Right atrium auricular region (tissue), 2 donors: ENCODE measurements at regions not wholly inside any gene's neighbourhood (a gene's known extent, or its start where the extent isn't known, plus 50 kb on each side); places are given as distances from the start of the nearest gene placed in this dataset.

Experiments used
- DNase-seq: peaks from one replicate; pipeline ENCODE4 v3.0.0-alpha.2; 2019; ENCODE audit warnings: low spot score
- H3K27ac ChIP-seq, 2 donors: fragments of 200-600 bp; sonication (generic); 1 replicate in 1 of 2; 2 replicates in 1 of 2; pipeline ENCODE4 v1.5.1; 2016 to 2019
- H3K27me3 ChIP-seq, 2 donors: fragments of 200-600 bp; sonication (generic); one replicate each; pipeline versions ENCODE4 v1.5.1 to v1.6.0; 2017 to 2019
- H3K36me3 ChIP-seq: fragments of 200-600 bp; sonication (generic); one replicate; pipeline ENCODE4 v1.5.1; 2016
- H3K4me1 ChIP-seq, 2 donors: fragments of 200-600 bp; sonication (generic); one replicate each; pipeline versions ENCODE4 v1.5.1 to v1.6.0; 2017 to 2019
- H3K4me3 ChIP-seq, 2 donors: fragments of 200-600 bp; sonication (generic); 1 replicate in 1 of 2; 2 replicates in 1 of 2; pipeline ENCODE4 v1.5.1; 2017 to 2019; ENCODE audit warnings: mild to moderate bottlenecking in 1 of 2, moderate library complexity in 1 of 2
- H3K9me3 ChIP-seq, 2 donors: fragments of 200-600 bp; sonication (generic); one replicate each; pipeline ENCODE4 v1.5.1; 2019
- TF ChIP-seq, protein P1 (sequence below), 2 donors: fragments of 200-600 bp; sonication (generic); IDR thresholded peaks; one replicate each; pipeline ENCODE4 v1.5.1; 2019; ENCODE audit warnings: antibody characterized with exemption in 2 of 2

DNA sequence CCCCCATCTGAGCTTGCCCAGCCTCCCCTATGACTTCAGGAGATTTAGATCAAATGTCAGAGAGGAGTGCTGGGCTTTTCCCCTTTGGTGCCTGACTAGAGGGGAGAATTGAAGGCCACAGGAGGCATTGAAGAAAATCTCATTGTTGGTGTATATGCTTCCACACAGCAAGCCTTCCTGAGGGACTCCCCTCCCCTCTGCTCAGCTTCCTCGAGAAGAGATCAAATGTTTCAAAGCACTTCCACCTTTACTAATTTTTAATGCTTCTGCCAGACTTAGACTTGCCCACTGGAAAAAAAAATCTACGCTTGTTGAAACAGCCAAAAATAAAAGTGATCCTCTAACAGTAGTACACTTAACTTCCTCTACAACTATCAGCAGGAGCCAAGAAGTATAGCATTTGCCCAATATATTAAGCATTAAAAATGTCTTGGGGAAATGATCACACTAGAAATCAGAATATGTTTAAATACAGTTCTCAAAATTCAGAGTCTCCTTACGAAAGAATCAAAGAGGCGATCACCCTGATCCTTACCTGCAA lies 79.3 kb downstream of the FZD1 start:
- no peak overlapping the region for H3K4me3 ChIP-seq
- H3K9me3 ChIP-seq: no peaks in the 10 kb centered on the region
- TF ChIP-seq, protein P1, sequence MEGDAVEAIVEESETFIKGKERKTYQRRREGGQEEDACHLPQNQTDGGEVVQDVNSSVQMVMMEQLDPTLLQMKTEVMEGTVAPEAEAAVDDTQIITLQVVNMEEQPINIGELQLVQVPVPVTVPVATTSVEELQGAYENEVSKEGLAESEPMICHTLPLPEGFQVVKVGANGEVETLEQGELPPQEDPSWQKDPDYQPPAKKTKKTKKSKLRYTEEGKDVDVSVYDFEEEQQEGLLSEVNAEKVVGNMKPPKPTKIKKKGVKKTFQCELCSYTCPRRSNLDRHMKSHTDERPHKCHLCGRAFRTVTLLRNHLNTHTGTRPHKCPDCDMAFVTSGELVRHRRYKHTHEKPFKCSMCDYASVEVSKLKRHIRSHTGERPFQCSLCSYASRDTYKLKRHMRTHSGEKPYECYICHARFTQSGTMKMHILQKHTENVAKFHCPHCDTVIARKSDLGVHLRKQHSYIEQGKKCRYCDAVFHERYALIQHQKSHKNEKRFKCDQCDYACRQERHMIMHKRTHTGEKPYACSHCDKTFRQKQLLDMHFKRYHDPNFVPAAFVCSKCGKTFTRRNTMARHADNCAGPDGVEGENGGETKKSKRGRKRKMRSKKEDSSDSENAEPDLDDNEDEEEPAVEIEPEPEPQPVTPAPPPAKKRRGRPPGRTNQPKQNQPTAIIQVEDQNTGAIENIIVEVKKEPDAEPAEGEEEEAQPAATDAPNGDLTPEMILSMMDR (IDR thresholded peaks at IDR 0.05): no peak
- no peaks in the 10 kb centered on the region for H3K27me3 ChIP-seq
- H3K27ac ChIP-seq: no peak overlapping the region
- H3K36me3 ChIP-seq: no peaks in the 10 kb centered on the region
- no peak for DNase-seq
- H3K4me1 ChIP-seq: peaks cover 0 to 27% of the 10 kb centered on the region in 2 donors

DNA sequence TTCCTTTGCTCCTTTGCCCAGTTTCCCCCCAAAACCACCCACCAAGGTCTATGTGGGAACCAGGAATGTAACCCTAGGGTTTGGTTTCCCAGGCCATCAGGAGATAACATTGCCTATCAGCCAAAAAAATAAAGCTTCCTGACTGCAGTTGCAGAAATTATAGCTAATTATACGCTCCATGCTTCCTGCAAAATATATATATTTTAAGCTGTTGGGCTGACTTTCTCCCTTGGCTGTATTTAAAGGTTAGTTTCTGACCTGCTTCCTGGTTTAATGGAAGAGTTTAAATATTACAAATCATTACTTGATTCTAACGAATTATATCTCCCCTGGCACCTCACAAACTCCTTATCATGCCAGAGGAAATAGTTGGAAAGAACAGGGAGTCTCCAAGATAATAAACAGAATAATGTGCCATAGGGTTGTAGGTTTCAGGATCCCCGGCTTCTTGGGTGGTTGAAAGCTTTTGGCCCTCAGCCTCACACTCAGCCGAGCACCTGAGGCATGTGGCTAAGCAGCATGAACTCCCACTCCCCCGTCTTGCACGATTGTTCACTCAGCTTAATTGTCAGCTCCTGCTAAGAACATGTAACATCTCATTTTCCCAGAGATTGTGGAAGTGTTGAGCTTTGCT lies 79.9 kb downstream of the FZD1 start:
- Histone ChIP-seq H3K27ac (no peak overlapping the region), H3K27me3 (no peaks in the 10 kb centered on the region), H3K4me3 (no peak overlapping the region), H3K36me3 (no peaks in the 10 kb centered on the region), H3K9me3 (no peaks in the 10 kb centered on the region), H3K4me1 (peaks cover 0 to 27% of the 10 kb centered on the region in 2 donors)
- TF ChIP-seq, protein P1 (IDR thresholded peaks at IDR 0.05): no peak
- DNase-seq: no peak

DNA sequence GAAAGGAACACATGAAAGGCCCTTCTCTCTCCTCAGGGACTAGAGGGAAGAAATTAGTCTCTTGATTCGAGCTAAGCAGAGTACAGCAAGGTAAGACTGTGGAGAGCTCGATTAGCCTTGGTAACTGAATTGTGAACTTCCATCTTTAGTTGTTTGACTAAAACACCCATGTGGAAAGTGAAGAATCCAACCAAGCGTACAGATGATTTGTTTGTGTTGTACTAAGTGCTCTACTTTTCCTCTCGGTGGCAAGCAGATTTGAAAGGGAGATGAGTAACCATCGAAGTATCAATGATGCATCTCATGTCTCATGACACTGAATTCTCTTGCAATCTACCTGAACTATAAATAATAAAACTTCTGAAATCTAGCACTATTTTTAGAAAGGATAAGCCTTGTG lies 80.7 kb downstream of the FZD1 start:
- H3K9me3 ChIP-seq: no peaks in the 10 kb centered on the region
- TF ChIP-seq, protein P1 (IDR thresholded peaks at IDR 0.05): no peak
- H3K36me3 ChIP-seq: no peaks in the 10 kb centered on the region
- no peaks in the 10 kb centered on the region for H3K27me3 ChIP-seq
- H3K4me1 ChIP-seq: peaks cover 0 to 27% of the 10 kb centered on the region in 2 donors
- DNase-seq: no peak
- H3K27ac ChIP-seq: no peak overlapping the region
- no peak overlapping the region for H3K4me3 ChIP-seq

DNA sequence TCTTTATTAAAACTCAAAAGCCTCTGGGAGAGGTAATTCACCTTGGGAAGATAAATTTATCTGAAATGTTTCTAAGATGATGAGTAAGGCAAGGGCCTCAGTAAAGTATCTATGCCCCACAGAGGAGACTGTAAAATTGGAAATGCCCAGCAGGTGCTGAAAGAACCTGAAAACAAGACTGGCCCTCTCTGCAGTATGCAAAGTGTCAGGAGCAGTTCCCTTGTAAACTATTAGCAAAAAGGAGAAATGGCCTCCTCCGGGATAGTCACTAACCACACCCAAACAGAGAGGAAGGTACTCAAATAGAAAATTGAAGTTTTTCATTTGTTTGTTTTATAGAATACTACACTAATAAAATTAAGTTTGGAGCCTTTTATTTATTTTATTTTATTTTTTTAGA lies 81.2 kb downstream of the FZD1 start:
- no peak overlapping the region for H3K27ac ChIP-seq
- H3K4me1 ChIP-seq: peaks cover 0 to 27% of the 10 kb centered on the region in 2 donors
- no peaks in the 10 kb centered on the region for H3K9me3 ChIP-seq
- H3K27me3 ChIP-seq: no peaks in the 10 kb centered on the region
- DNase-seq: no peak
- H3K36me3 ChIP-seq: no peaks in the 10 kb centered on the region
- no peak overlapping the region for H3K4me3 ChIP-seq
- TF ChIP-seq, protein P1 (IDR thresholded peaks at IDR 0.05): no peak

DNA sequence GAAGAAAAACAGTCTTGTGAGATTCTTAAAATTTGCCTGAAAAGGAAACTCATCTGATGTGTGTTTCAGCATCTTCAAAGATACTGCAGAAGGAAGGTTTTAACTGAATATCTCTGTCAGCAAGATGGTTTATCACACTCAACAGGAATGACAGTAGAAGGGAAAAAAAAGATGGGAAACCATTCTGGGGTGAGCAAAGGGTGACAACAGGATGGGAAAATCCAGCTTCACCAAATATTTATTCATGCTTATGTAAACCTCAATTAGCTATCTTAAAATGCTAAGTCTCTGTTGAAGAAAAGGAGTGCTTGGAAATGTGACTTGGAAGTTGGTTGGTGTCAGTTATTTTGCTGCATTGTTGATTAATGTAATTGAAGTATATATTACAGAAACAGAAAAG lies 82.2 kb downstream of the FZD1 start:
- no peak for DNase-seq
- H3K4me1 ChIP-seq: peaks cover 0 to 27% of the 10 kb centered on the region in 2 donors
- H3K27me3 ChIP-seq: no peaks in the 10 kb centered on the region
- H3K9me3 ChIP-seq: no peaks in the 10 kb centered on the region
- no peak overlapping the region for H3K27ac ChIP-seq
- H3K36me3 ChIP-seq: no peaks in the 10 kb centered on the region
- H3K4me3 ChIP-seq: no peak overlapping the region
- TF ChIP-seq, protein P1 (IDR thresholded peaks at IDR 0.05): no peak

DNA sequence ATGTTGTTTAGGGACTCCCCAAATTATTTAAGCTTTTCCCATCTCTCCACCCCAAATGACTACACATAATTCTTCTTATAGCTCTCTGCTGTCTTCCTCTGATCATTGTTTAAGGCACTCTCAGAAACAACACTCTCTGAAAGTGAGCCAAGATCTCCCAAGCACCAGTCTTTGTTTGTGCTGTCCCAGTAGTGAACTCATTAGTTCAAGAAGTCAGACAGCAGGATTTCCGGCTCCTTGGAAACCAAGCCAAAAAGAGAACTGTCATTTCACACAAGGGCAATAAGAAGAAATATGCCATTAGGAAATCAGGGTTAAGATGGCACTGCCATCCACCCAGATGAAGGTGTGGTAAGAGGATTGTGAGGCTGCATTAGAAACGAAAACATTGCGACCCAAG lies 83.1 kb downstream of the FZD1 start:
- no peak for DNase-seq
- no peaks in the 10 kb centered on the region for H3K9me3 ChIP-seq
- H3K4me1 ChIP-seq: peaks cover 0 to 27% of the 10 kb centered on the region in 2 donors
- H3K27ac ChIP-seq: no peak overlapping the region
- no peak overlapping the region for H3K4me3 ChIP-seq
- TF ChIP-seq, protein P1 (IDR thresholded peaks at IDR 0.05): no peak
- H3K36me3 ChIP-seq: no peaks in the 10 kb centered on the region
- no peaks in the 10 kb centered on the region for H3K27me3 ChIP-seq
